ENCODE measurements at regions not wholly inside any gene's neighbourhood (a gene's known extent, or its start where the extent isn't known, plus 50 kb on each side); places are given as distances from the start of the nearest gene placed in this dataset.

- no peak for DNase-seq (ENCODE audit: low spot score)
- TF ChIP-seq CTCF (IDR thresholded peaks at IDR 0.05; ENCODE audit: extremely low read depth, insufficient read depth, missing control alignments), result no peak
- in situ Hi-C loops (cut with MboI; ENCODE audit: low pct_unique_long_range_greater_than_20kb, low sequenced_read_pairs, unreplicated experiment), result no loop called here
Measured at GRCh38 chr12:16437926-16438325, 90.5 kb downstream of the MGST1 start.

- TF ChIP-seq CTCF (IDR thresholded peaks at IDR 0.05; ENCODE audit: extremely low read depth, insufficient read depth, missing control alignments), result peak; percentile 31
- in situ Hi-C loops (cut with MboI; ENCODE audit: low pct_unique_long_range_greater_than_20kb, low sequenced_read_pairs, unreplicated experiment), result no loop called here
- no peak for DNase-seq (ENCODE audit: low spot score)
Measured at GRCh38 chr12:16449459-16449858, 102.0 kb downstream of the MGST1 start.

GRCh38 chr12:16453319-16453718, 105.9 kb downstream of the MGST1 start:
- no peak for TF ChIP-seq CTCF (IDR thresholded peaks at IDR 0.05; ENCODE audit: extremely low read depth, insufficient read depth, missing control alignments)
- in situ Hi-C loops (cut with MboI; ENCODE audit: low pct_unique_long_range_greater_than_20kb, low sequenced_read_pairs, unreplicated experiment), result no loop called here

GRCh38 chr12:16454481-16454880, 107.0 kb downstream of the MGST1 start:
- no peak for TF ChIP-seq CTCF (IDR thresholded peaks at IDR 0.05; ENCODE audit: extremely low read depth, insufficient read depth, missing control alignments)
- DNase-seq (ENCODE audit: low spot score), result no peak
- in situ Hi-C loops (cut with MboI; ENCODE audit: low pct_unique_long_range_greater_than_20kb, low sequenced_read_pairs, unreplicated experiment), result no loop called here

More at GRCh38 chr12:16453319-16453718, 105.9 kb downstream of the MGST1 start:
- no peak for DNase-seq (ENCODE audit: low spot score)

GRCh38 chr12:16458521-16459078, 111.2 kb downstream of the MGST1 start:
- DNase-seq (ENCODE audit: low spot score), result no peak
- in situ Hi-C loops (cut with MboI; ENCODE audit: low pct_unique_long_range_greater_than_20kb, low sequenced_read_pairs, unreplicated experiment), result no loop called here

GRCh38 chr12:16467272-16467671, 119.8 kb downstream of the MGST1 start:
- TF ChIP-seq CTCF (IDR thresholded peaks at IDR 0.05; ENCODE audit: extremely low read depth, insufficient read depth, missing control alignments), result no peak
- in situ Hi-C loops (cut with MboI; ENCODE audit: low pct_unique_long_range_greater_than_20kb, low sequenced_read_pairs, unreplicated experiment), result no loop called here
- no peak for DNase-seq (ENCODE audit: low spot score)

More at GRCh38 chr12:16458521-16459078, 111.2 kb downstream of the MGST1 start:
- TF ChIP-seq CTCF (IDR thresholded peaks at IDR 0.05; ENCODE audit: extremely low read depth, insufficient read depth, missing control alignments), result no peak

All from GM13977 (cell line).